ENCODE measurements at regions not wholly inside any gene's neighbourhood (a gene's known extent, or its start where the extent isn't known, plus 50 kb on each side); places are given as distances from the start of the nearest gene placed in this dataset.

DNA sequence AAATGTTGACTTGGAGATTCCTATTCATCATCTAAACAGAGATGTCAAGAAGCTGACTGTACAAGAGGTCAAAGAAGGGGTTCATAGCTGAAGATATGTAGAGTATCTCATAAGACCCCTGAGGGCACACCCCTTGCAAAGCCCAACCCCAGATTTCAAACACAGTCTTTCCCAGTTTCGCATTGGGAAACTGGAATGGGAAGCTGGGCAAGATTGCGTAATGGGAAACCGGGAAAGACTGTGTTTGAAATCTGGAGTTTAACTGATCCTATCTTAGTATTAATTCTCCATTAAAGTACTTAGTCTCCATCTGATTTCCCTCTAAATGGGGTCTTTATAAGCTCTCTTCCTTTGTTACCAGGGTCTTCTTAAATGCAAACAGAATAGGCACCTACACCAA lies 99.5 kb downstream of the FAM76B start:
- Histone ChIP-seq H2AFZ (ENCODE audit: low read depth) (no peak overlapping the region), H4K20me1 (ENCODE audit: insufficient read depth) (no peaks in the 10 kb centered on the region), H3K27me3 (ENCODE audit: insufficient read depth, low read depth) (no peaks in the 10 kb centered on the region), H3K9ac (no peak overlapping the region), H3K36me3 (ENCODE audit: insufficient read depth) (no peaks in the 10 kb centered on the region), H3K79me2 (ENCODE audit: insufficient read depth, low read depth) (no peaks in the 10 kb centered on the region), H3K27ac (no peak overlapping the region), H3K4me3 (IDR thresholded peaks at IDR 0.05; ENCODE audit: insufficient read depth, low read depth, low read length) (no peak overlapping the region), H3K4me1 (ENCODE audit: low read depth, poor library complexity, severe bottlenecking) (no peaks in the 10 kb centered on the region), H3K4me2 (no peak overlapping the region)
- TF ChIP-seq CTCF (conservative IDR thresholded peaks at IDR 0.05; ENCODE audit: low read depth, low read length) = no peak

DNA sequence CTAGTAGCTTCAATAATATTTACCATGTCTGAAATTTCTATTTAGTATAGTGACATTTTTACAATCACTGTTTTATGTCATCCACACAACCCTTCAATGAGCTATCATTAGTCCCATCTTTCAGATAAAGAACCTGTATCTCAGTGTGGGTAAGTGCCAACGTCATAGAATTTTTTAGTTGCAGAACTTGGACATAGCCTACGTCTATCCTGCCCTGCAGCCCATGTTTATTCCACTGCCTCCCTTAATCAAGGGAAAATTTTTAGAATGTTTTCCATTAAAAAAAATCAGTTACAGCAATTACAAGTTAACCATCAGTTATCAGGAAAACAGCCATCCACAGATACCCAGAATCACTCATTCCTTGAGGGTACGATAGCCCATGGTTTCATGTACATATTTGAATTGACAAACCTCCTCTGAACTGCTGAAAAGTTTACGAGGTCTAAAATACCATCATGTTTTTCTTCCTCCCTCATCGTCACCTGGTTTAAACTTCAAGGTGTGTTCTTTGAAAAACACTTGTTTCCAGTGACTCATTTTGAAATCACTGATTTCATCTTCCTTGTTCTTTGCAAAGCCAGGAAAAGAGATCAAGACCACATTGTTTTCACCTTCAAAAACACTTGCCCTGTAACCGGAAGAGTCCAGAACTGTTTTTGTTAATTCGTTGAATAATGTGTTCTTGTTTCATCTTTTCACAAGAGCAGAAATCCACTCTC lies 100.9 kb downstream of the FAM76B start:
- no peaks in the 10 kb centered on the region for H3K4me1 ChIP-seq (ENCODE audit: low read depth, poor library complexity, severe bottlenecking)
- no peak overlapping the region for H3K4me3 ChIP-seq (IDR thresholded peaks at IDR 0.05; ENCODE audit: insufficient read depth, low read depth, low read length)
- no peaks in the 10 kb centered on the region for H4K20me1 ChIP-seq (ENCODE audit: insufficient read depth)
- H3K9ac ChIP-seq = no peak overlapping the region
- no peak for TF ChIP-seq CTCF (conservative IDR thresholded peaks at IDR 0.05; ENCODE audit: low read depth, low read length)
- H3K27ac ChIP-seq = no peak overlapping the region
- no peak overlapping the region for H3K4me2 ChIP-seq
- no peak overlapping the region for H2AFZ ChIP-seq (ENCODE audit: low read depth)
- no peaks in the 10 kb centered on the region for H3K27me3 ChIP-seq (ENCODE audit: insufficient read depth, low read depth)
- no peaks in the 10 kb centered on the region for H3K79me2 ChIP-seq (ENCODE audit: insufficient read depth, low read depth)
- H3K36me3 ChIP-seq (ENCODE audit: insufficient read depth) = no peaks in the 10 kb centered on the region

GRCh38 chr11:95688015-95688414 lies 101.6 kb downstream of the FAM76B start:
- Histone ChIP-seq H3K9ac (no peak overlapping the region), H3K36me3 (ENCODE audit: insufficient read depth) (no peaks in the 10 kb centered on the region), H4K20me1 (ENCODE audit: insufficient read depth) (no peaks in the 10 kb centered on the region), H3K4me1 (ENCODE audit: low read depth, poor library complexity, severe bottlenecking) (no peaks in the 10 kb centered on the region), H2AFZ (ENCODE audit: low read depth) (no peak overlapping the region), H3K79me2 (ENCODE audit: insufficient read depth, low read depth) (no peaks in the 10 kb centered on the region), H3K27me3 (ENCODE audit: insufficient read depth, low read depth) (no peaks in the 10 kb centered on the region), H3K27ac (no peak overlapping the region), H3K4me3 (IDR thresholded peaks at IDR 0.05; ENCODE audit: insufficient read depth, low read depth, low read length) (no peak overlapping the region), H3K4me2 (no peak overlapping the region)
- no peak for TF ChIP-seq CTCF (conservative IDR thresholded peaks at IDR 0.05; ENCODE audit: low read depth, low read length)

DNA sequence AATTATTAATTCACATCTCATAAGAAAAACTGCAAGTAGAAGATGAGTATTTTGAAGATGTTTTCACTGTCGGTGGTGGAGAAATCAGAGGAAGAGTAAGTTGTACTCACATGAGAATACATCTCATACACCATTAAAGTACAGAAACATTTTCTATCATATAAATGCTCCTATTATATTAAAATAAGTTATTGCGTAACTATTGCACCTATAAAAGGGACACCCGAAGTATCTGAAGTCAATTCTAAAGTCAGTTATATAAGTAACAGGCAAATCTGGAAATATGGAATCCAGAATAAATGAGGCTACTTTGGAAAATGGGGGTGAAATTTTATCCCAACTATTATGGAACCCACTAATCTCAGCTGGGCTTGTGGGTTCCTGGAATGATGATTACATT lies 103.3 kb downstream of the FAM76B start:
- H3K9ac ChIP-seq = no peak overlapping the region
- no peak overlapping the region for H3K4me2 ChIP-seq
- H4K20me1 ChIP-seq (ENCODE audit: insufficient read depth) = no peaks in the 10 kb centered on the region
- H3K36me3 ChIP-seq (ENCODE audit: insufficient read depth) = no peaks in the 10 kb centered on the region
- H3K4me3 ChIP-seq (IDR thresholded peaks at IDR 0.05; ENCODE audit: insufficient read depth, low read depth, low read length) = no peak overlapping the region
- no peaks in the 10 kb centered on the region for H3K79me2 ChIP-seq (ENCODE audit: insufficient read depth, low read depth)
- no peak overlapping the region for H3K27ac ChIP-seq
- peaks cover 14% of the 10 kb centered on the region for H3K4me1 ChIP-seq (ENCODE audit: low read depth, poor library complexity, severe bottlenecking)
- no peak for TF ChIP-seq CTCF (conservative IDR thresholded peaks at IDR 0.05; ENCODE audit: low read depth, low read length)
- no peaks in the 10 kb centered on the region for H3K27me3 ChIP-seq (ENCODE audit: insufficient read depth, low read depth)
- H2AFZ ChIP-seq (ENCODE audit: low read depth) = no peak overlapping the region
